GM21717 (cell line): ENCODE measurements at regions not wholly inside any gene's neighbourhood (a gene's known extent, or its start where the extent isn't known, plus 50 kb on each side); places are given as distances from the start of the nearest gene placed in this dataset.
"Not testable (repeated sequence)": the region's sequence is repeated elsewhere in the genome, so short reads cannot be mapped to it uniquely, and the experiment has no call there.

Experiments
- ATAC-seq: cut with Tn5 transposase; IDR thresholded peaks from one replicate; pipeline ENCODE4 v1.9.1; 2021; ENCODE audit warnings: mild to moderate bottlenecking, moderate library complexity; ENCODE audit not compliant: unreplicated experiment

DNA sequence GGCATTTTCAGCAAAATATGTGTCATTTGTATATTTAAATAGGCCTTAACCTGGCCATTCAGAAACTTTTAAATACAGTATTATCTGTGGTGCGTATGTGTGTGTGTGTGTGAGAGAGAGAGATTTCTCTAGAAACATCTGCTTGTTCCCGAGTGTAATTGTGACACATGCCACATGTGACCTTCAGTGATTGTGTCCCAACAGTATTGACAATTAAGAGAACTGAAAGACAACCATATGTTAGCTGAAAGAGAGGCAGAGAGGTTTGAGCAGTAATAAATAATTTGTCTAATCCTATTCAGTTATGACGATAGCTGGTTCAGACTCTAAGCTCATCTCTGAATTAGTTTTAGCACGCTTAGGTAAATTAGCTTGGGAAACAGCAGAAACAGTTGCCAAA lies 1503.1 kb downstream of the PCDH9 start:
- ATAC-seq: no peak

- ATAC-seq: no peak
Observed at GRCh38 chr13:65725006-65725405, 1505.1 kb downstream of the PCDH9 start.

DNA sequence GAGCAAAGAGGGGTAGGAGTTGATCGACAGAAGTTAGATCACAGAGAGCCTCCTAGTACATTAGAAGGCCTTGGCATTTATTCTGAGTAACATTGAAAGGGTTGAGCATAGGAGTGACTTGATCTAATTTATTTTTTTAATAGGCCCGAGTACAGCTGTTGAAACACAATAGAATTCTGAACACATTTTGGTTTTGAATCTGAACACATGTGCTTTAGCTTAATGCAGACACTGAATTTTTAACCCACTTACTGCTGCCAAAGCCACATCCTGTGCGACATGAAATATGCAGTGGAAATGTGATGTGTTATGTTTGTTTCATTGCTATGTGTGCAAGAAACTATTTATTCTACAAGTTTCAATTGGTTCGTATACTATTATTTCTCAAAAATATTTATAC lies 1505.9 kb downstream of the PCDH9 start:
- ATAC-seq: no peak

- ATAC-seq: no peak
Observed at GRCh38 chr13:65722506-65722905, 1507.6 kb downstream of the PCDH9 start.

DNA sequence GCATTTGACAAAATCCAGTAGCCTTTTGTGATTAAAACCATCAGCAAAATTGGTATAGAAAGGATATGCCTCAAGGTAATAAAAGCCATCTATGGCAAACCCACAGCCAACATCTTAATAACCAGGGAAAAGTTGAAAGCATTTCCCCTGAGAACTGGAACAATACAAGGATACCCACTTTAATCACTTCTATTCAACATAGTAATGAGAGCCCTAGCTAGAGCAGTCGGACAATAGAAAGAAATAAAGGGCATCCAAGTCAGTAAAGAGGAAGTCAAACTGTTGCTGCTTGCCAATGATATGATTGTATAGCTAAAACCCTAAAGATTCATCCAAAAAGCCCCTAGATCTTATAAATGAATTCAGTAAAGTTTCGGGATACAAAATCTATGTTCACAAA lies 1510.3 kb downstream of the PCDH9 start:
- ATAC-seq: no peak

- ATAC-seq: no peak
Observed at GRCh38 chr13:65710514-65710913, 1519.6 kb downstream of the PCDH9 start.

- no peak for ATAC-seq
Observed at GRCh38 chr13:65697843-65698242, 1532.3 kb downstream of the PCDH9 start.

- ATAC-seq: no peak
Observed at GRCh38 chr13:65679240-65679639, 1550.9 kb downstream of the PCDH9 start.

DNA sequence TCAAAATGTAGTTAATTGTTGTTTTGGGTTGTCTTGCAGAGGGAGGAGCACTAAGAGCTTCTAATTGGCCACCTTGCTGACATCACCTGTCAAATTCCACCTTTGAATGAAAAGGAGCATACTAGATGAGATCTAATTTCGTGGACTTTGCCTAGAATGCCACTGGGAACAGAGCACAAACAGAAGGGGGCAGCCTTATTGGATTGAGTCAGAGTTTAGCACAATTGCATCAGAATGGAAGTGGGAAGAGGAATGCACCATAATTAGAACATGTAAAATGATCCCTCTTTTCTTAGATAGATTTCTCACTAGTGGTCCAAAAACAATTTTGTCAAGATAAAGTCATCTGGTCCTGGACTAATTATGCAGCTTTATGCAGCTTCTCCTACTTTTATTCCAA lies 1552.2 kb downstream of the PCDH9 start:
- no peak for ATAC-seq

DNA sequence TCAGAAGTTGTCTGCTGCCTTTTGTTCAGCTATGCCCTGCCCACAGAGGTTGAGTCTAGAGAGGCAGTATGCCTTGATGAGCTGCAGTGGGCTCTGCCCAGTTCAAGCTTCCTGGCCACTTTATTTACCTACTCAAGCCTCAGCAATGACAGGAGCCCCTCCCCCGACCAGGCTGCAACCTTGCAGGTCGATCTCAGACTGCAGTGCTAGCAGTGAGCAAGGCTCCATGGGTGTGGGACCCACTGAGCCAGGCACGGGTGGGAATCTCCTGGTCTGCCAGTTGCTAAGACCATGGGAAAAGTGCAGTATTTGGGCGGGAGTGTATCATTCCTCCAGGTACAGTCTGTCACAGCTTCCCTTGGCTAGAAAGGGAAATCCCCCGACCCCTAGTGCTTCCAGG lies 1554.8 kb downstream of the PCDH9 start:
- ATAC-seq: not testable (repeated sequence)

- ATAC-seq: no peak
Observed at GRCh38 chr13:65670014-65670625, 1560.0 kb downstream of the PCDH9 start.

- ATAC-seq: no peak
Observed at GRCh38 chr13:65660731-65661130, 1569.4 kb downstream of the PCDH9 start.

GRCh38 chr13:65656740-65657329 lies 1573.3 kb downstream of the PCDH9 start:
- ATAC-seq: no peak

- no peak for ATAC-seq
Observed at GRCh38 chr13:65653613-65654012, 1576.5 kb downstream of the PCDH9 start.

GRCh38 chr13:65650321-65650720 lies 1579.8 kb downstream of the PCDH9 start:
- ATAC-seq: no peak

DNA sequence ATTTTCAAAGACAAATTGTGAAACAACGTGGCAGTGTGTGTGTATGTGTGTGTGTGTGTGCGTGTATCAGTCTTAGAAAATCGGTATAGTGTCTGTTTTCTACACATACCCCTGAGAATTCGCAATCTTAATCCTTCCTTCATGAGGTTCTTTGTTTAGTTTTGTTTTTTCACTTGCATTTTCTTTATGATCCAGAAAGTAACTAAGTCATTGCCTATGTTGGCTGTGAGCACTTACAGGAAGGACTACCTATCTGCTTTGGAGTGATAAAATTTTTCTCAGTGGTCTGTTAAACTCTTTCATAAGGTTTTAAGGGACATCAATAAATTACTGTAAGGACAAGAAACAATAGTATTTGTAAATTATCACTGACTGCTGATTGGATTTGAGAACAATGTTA lies 1587.1 kb downstream of the PCDH9 start:
- ATAC-seq: no peak

DNA sequence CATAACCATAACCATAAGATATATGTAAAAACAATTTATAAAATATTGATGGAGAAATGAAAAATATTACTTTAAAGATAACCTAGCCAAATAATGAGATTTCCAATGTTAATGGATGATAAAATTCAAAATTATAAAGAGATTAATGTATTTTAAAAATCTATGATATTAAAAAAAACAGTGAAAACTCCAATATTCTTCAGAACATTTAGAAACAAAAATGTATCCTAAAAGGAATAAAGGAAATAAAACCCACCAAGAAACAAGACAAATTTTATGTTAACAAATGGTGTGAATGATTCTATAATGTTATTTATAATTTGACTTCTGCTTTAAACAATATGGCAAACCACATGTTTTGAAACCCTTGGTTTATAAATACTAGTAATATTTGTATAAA lies 1587.8 kb downstream of the PCDH9 start:
- no peak for ATAC-seq

DNA sequence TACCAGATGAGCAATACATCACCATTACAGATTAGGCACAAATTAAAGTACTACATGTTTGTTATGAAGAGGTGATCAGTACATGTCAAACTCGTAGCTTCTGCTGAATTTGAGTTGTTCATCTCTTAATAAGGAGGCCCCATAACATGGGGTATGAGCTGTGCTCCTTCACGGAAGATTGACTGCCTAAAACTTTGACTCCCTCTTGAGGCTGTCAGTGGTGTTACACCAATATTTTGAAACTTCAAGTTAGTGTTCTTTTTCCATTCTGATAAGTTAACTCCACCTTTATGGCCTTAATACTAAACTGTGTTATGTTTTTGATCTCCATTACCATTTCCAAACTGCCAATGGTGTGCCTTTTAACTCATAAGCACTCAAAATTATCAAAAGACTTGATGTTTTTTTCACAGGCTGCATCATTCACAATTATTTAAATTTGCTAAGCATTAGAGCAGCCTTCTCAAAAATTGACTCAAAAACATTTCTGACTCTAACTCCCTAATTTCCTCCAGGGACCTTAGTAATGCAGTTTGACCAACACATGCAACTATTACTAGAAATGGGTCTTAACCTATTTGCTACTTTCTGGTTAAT lies 1591.5 kb downstream of the PCDH9 start:
- peak; percentile 92 for ATAC-seq

- no peak for ATAC-seq
Observed at GRCh38 chr13:65633806-65634205, 1596.3 kb downstream of the PCDH9 start.

DNA sequence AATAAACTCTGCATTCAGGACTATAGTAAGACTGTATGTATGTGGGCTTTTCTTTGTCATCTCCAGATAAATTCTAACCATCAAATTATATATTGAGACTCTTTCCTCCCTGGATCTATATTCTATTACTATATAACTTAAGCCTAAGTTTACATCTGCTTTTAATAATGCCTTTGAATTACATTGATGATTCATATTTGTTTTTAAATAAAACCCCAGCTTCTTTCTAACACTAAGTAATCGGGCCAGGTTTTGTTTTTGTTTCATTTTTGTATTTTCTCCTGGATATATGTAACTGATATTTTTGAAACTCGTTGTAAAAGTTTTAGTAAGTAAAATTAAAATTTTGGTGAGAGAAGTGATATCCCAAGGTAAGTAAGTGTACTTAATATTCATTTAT lies 1599.1 kb downstream of the PCDH9 start:
- ATAC-seq: no peak

GRCh38 chr13:65629926-65630325 lies 1600.2 kb downstream of the PCDH9 start:
- ATAC-seq: no peak

- no peak for ATAC-seq
Observed at GRCh38 chr13:65623148-65623547, 1607.0 kb downstream of the PCDH9 start.

GRCh38 chr13:65615506-65615905 lies 1614.6 kb downstream of the PCDH9 start:
- ATAC-seq: no peak
